ENCODE measurements at regions not wholly inside any gene's neighbourhood (a gene's known extent, or its start where the extent isn't known, plus 50 kb on each side); places are given as distances from the start of the nearest gene placed in this dataset.

GRCh38 chr20:59399426-59400099 is 99.2 kb downstream of the EDN3 start:
- no peak for TF ChIP-seq ZNF274 (IDR thresholded peaks at IDR 0.05; ENCODE audit: low read depth, low read length)
- no peak for TF ChIP-seq YY1 (IDR thresholded peaks at IDR 0.05; ENCODE audit: insufficient read depth, insufficient read length)
- no peak for TF ChIP-seq SUZ12 (IDR thresholded peaks at IDR 0.05; ENCODE audit: extremely low read depth, insufficient read depth, insufficient read length)
